Mesenchymal stem cell (in vitro differentiated cells and primary cell): ENCODE measurements at regions not wholly inside any gene's neighbourhood (a gene's known extent, or its start where the extent isn't known, plus 50 kb on each side); places are given as distances from the start of the nearest gene placed in this dataset.
"Not testable (repeated sequence)": the region's sequence is repeated elsewhere in the genome, so short reads cannot be mapped to it uniquely, and the experiment has no call there.

Source experiments
- DNase-seq: peaks from one replicate; pipeline ENCODE4 v3.0.0-alpha.2; 2013
- H2AFZ ChIP-seq: one replicate; pipeline ENCODE4 v1.6.1; 2013; ENCODE audit warnings: low read depth, mild to moderate bottlenecking, control low read depth, inconsistent platforms, low read length, moderate library complexity
- H2AK5ac ChIP-seq: 2 replicates; pipeline ENCODE4 v1.6.1; 2013; ENCODE audit warnings: low read length, moderate library complexity, mild to moderate bottlenecking, inconsistent platforms; ENCODE audit not compliant: severe bottlenecking
- H2BK120ac ChIP-seq: one replicate; pipeline ENCODE4 v1.6.1; 2013; ENCODE audit warnings: low read depth, mild to moderate bottlenecking, inconsistent platforms, low read length, moderate library complexity
- H2BK12ac ChIP-seq, 2 experiments: one replicate each; pipeline ENCODE4 v1.6.1; 2013; ENCODE audit warnings: inconsistent platforms in 2 of 2, low read length in 2 of 2, mild to moderate bottlenecking in 2 of 2, moderate library complexity in 2 of 2, control low read depth in 1 of 2
- H2BK15ac ChIP-seq: one replicate; pipeline ENCODE4 v1.6.1; 2013; ENCODE audit warnings: mild to moderate bottlenecking, low read depth, inconsistent platforms; ENCODE audit not compliant: poor library complexity, severe bottlenecking
- H2BK5ac ChIP-seq: 2 replicates; pipeline ENCODE4 v1.6.1; 2013; ENCODE audit warnings: low read depth, mild to moderate bottlenecking, low read length, control low read depth, inconsistent platforms; ENCODE audit not compliant: poor library complexity, severe bottlenecking
- H3K14ac ChIP-seq, 2 experiments: one replicate each; pipeline ENCODE4 v1.6.1; 2013; ENCODE audit warnings: inconsistent platforms in 2 of 2, low read length in 2 of 2, control low read depth in 1 of 2, mild to moderate bottlenecking in 1 of 2, moderate library complexity in 1 of 2
- H3K18ac ChIP-seq, 2 experiments: one replicate each; pipeline ENCODE4 v1.6.1; 2013; ENCODE audit warnings: inconsistent platforms in 2 of 2, low read length in 2 of 2, control low read depth in 1 of 2, low read depth in 1 of 2, mild to moderate bottlenecking in 1 of 2
- H3K23ac ChIP-seq, 2 experiments: one replicate each; pipeline ENCODE4 v1.6.1; 2013; ENCODE audit warnings: inconsistent platforms in 2 of 2, low read length in 2 of 2, mild to moderate bottlenecking in 2 of 2, moderate library complexity in 2 of 2, control low read depth in 1 of 2
- H3K27ac ChIP-seq: 2 replicates; pipeline ENCODE4 v1.5.1; 2013; ENCODE audit warnings: mild to moderate bottlenecking, moderate library complexity, low read length, control low read depth, inconsistent platforms; ENCODE audit not compliant: poor library complexity, severe bottlenecking
- H3K27me3 ChIP-seq, 2 experiments: 2 replicates each; pipeline versions ENCODE4 v1.6.1 to v1.7.0; 2013; ENCODE audit warnings: low read length in 2 of 2, mild to moderate bottlenecking in 2 of 2, moderate library complexity in 2 of 2, control low read depth in 1 of 2, inconsistent platforms in 1 of 2; ENCODE audit not compliant: control insufficient read depth in 1 of 2, insufficient read depth in 1 of 2
- H3K36me3 ChIP-seq, 2 experiments: 2 replicates each; pipeline versions ENCODE4 v1.6.1 to v1.7.0; 2013; ENCODE audit warnings: low read length in 2 of 2, control low read depth in 1 of 2, inconsistent platforms in 1 of 2, low read depth in 1 of 2, mild to moderate bottlenecking in 1 of 2; ENCODE audit not compliant: insufficient read depth in 2 of 2, control insufficient read depth in 1 of 2
- H3K4ac ChIP-seq, 2 experiments: one replicate each; pipeline ENCODE4 v1.6.1; 2013; ENCODE audit warnings: inconsistent platforms in 2 of 2, low read length in 2 of 2, mild to moderate bottlenecking in 2 of 2, moderate library complexity in 2 of 2, control low read depth in 1 of 2, low read depth in 1 of 2
- H3K4me1 ChIP-seq: 2 replicates; pipeline ENCODE4 v1.6.1; 2013; ENCODE audit warnings: low read depth, low read length, control low read depth; ENCODE audit not compliant: control insufficient read depth, insufficient read depth
- H3K4me2 ChIP-seq: 2 replicates; pipeline ENCODE4 v1.6.1; 2013; ENCODE audit warnings: low read length, mild to moderate bottlenecking, inconsistent platforms; ENCODE audit not compliant: poor library complexity, severe bottlenecking
- H3K4me3 ChIP-seq, 2 experiments: 2 replicates each; pipeline versions ENCODE4 v1.5.1 to v1.7.0; 2013; ENCODE audit warnings: low read length in 2 of 2, mild to moderate bottlenecking in 2 of 2, control low read depth in 1 of 2, low read depth in 1 of 2; ENCODE audit not compliant: insufficient read depth in 1 of 2
- H3K79me1 ChIP-seq: replicated peaks from 2 replicates; pipeline ENCODE4 v1.6.1; 2013; ENCODE audit warnings: mild to moderate bottlenecking, control low read depth, low read length, inconsistent platforms; ENCODE audit not compliant: poor library complexity, severe bottlenecking
- H3K9ac ChIP-seq: 2 replicates; pipeline ENCODE4 v1.7.0; 2013; ENCODE audit warnings: mild to moderate bottlenecking, low read length, moderate library complexity
- H3K9me3 ChIP-seq: 2 replicates; pipeline ENCODE4 v1.7.0; 2013; ENCODE audit warnings: mild to moderate bottlenecking, low read length; ENCODE audit not compliant: control insufficient read depth
- H4K8ac ChIP-seq: one replicate; pipeline ENCODE4 v1.6.1; 2013; ENCODE audit warnings: inconsistent platforms, mild to moderate bottlenecking, low read length, moderate library complexity
- H4K91ac ChIP-seq: one replicate; pipeline ENCODE4 v1.6.1; 2013; ENCODE audit warnings: mild to moderate bottlenecking, low read length, inconsistent platforms
- WGBS: methylation state at CpG from one replicate; pipeline ENCODE4 v1.1.7; 2013; ENCODE audit warnings: mixed read lengths; 5-methylcytosine and 5-hydroxymethylcytosine counted together

DNA sequence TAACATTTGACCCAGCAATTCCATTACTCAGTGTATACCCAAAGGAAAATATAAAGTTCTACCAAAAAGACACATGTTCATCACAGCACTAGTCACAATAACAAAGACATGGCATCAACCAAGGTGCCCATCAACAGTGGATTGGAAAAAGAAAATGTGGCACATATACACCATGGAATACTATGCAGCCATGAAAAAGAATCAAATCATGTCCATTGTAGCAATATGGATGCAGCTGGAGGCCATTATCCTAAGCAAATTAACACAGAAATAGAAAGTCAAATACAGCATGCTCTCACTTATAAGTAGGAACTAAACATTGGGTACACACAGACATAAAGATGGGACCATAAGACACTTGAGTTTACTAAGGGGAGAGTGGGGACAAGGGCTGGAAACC lies 441.9 kb upstream of the ID4 start:
- Histone ChIP-seq H3K4me1 (no peaks in the 10 kb centered on the region), H3K4me2 (no peak overlapping the region), H3K23ac (no peak overlapping the region), H2BK12ac (no peak overlapping the region), H3K9ac (no peak overlapping the region), H3K27ac (no peak overlapping the region), H3K18ac (no peak overlapping the region), H4K91ac (no peak overlapping the region), H3K4me3 (no peak overlapping the region), H3K79me1 (no peaks in the 10 kb centered on the region), H2AK5ac (no peak overlapping the region), H2AFZ (no peak overlapping the region), H3K9me3 (peaks cover 5% of the 10 kb centered on the region), H2BK5ac (no peak overlapping the region), H3K14ac (no peak overlapping the region), H3K4ac (no peak overlapping the region), H4K8ac (no peak overlapping the region), H2BK120ac (no peak overlapping the region), H3K36me3 (no peaks in the 10 kb centered on the region), H3K27me3 (no peaks in the 10 kb centered on the region), H2BK15ac (no peak overlapping the region)
- DNase-seq = no peak

DNA sequence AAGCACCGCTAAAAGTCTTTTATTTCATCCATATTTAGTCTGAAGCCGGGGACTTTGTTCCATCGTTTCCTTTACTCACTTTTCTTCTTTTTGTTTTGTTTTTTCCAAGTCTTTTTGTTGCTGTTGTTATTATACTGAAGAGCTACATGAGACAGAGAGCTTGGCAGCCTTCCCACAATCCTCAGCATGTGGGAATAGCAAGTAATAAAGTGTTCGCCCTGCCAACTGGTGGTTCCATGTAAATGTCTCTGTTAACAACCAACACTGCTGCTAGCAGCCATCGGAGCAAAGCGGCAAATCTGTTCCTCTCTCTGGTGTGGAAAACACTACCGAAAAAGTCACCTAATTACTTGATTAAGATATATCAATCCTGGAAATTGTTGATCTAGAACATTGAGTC lies 437.8 kb upstream of the ID4 start:
- Histone ChIP-seq H3K4me2 (no peak overlapping the region), H4K8ac (no peak overlapping the region), H3K36me3 (no peaks in the 10 kb centered on the region), H3K9ac (no peak overlapping the region), H3K27me3 (no peaks in the 10 kb centered on the region), H2AFZ (no peak overlapping the region), H3K14ac (no peak overlapping the region), H3K9me3 (peaks cover 20% of the 10 kb centered on the region), H2AK5ac (no peak overlapping the region), H3K4me1 (no peaks in the 10 kb centered on the region), H4K91ac (no peak overlapping the region), H3K27ac (no peak overlapping the region), H2BK15ac (no peak overlapping the region), H3K23ac (no peak overlapping the region), H2BK12ac (no peak overlapping the region), H3K79me1 (no peaks in the 10 kb centered on the region), H3K4ac (no peak overlapping the region), H3K4me3 (no peak overlapping the region), H2BK120ac (no peak overlapping the region), H3K18ac (no peak overlapping the region), H2BK5ac (no peak overlapping the region)
- WGBS = 89% methylated on average over 2 of the region's 7 CpGs
- no peak for DNase-seq

DNA sequence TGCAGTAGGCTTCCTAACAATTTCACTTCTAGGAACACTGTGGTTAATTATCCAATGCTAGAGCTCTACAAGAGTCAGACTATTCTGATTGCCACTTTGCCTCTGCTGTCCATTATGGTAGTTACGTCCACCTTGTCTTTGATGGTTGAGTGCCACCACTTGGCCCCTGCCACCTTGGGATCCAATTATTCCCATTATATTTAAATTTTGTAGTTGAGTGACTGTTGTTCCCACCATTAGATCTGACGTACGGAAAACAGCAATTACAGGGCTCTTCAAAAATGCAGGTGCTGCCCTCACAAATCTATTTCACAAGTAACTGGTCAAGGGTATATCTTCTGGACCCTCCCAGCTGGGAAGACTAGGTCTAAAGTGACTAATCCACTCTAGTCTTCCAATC lies 432.3 kb upstream of the ID4 start:
- H3K79me1 ChIP-seq, H3K27me3 ChIP-seq, H2BK120ac ChIP-seq, H3K18ac ChIP-seq, H3K9ac ChIP-seq, H2BK5ac ChIP-seq, H2BK15ac ChIP-seq, H2BK12ac ChIP-seq, H3K4me1 ChIP-seq, H3K14ac ChIP-seq, H2AK5ac ChIP-seq, H4K91ac ChIP-seq, H3K23ac ChIP-seq, DNase-seq, H3K4me2 ChIP-seq, H3K36me3 ChIP-seq, H3K27ac ChIP-seq, H4K8ac ChIP-seq, H2AFZ ChIP-seq, H3K4ac ChIP-seq: not testable (repeated sequence)
- H3K4me3 ChIP-seq = peak overlapping the region in 1 of 2 experiments; percentile 9
- H3K9me3 ChIP-seq = peaks cover 45% of the 10 kb centered on the region
- WGBS = 66% methylated on average over 2 of the region's 3 CpGs

DNA sequence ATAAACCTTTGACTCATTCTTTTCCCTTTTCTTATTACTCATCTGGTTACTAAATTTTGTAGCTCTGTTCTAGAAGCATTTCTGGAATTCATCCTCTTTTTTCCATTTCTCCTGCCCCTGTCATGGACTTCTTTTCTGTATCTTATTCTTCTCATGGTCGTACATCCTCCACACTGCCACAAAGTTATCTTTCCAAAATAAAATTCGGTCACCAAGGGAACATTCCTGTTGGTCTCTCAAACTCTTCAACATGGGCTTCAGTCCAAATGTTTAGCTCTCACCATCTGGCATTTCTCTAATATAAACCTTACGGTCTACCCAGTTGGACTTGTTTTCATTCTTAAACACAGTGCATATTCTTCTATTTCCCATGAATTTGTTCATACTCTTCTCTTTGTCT lies 428.8 kb upstream of the ID4 start:
- Histone ChIP-seq H3K9ac (no peak overlapping the region), H3K36me3 (no peaks in the 10 kb centered on the region), H2BK12ac (no peak overlapping the region), H4K91ac (no peak overlapping the region), H2BK120ac (no peak overlapping the region), H2BK5ac (no peak overlapping the region), H2BK15ac (no peak overlapping the region), H3K9me3 (peaks cover 40% of the 10 kb centered on the region), H3K4me1 (no peaks in the 10 kb centered on the region), H2AFZ (no peak overlapping the region), H3K27ac (no peak overlapping the region), H3K4ac (no peak overlapping the region), H2AK5ac (no peak overlapping the region), H3K23ac (no peak overlapping the region), H3K14ac (no peak overlapping the region), H3K4me3 (no peak overlapping the region), H3K4me2 (no peak overlapping the region), H3K27me3 (no peaks in the 10 kb centered on the region), H3K79me1 (no peaks in the 10 kb centered on the region), H3K18ac (no peak overlapping the region), H4K8ac (no peak overlapping the region)
- DNase-seq = no peak
- WGBS = 67% methylated on average over 3 of the region's 3 CpGs
